Stimulated activated CD8-positive, alpha-beta memory T cell treated with anti-CD3 and anti-CD28 coated beads, Interleukin-2, amount 100 ng/mL, for 1 hour (primary cell): ENCODE measurements at regions not wholly inside any gene's neighbourhood (a gene's known extent, or its start where the extent isn't known, plus 50 kb on each side); places are given as distances from the start of the nearest gene placed in this dataset.
"Not testable (repeated sequence)": the region's sequence is repeated elsewhere in the genome, so short reads cannot be mapped to it uniquely, and the experiment has no call there.

ENCODE experiments used
- DNase-seq, 2 donors: peaks; one replicate each; pipeline ENCODE4 v3.0.0-alpha.2; 2020; ENCODE audit warnings: low read depth in 2 of 2

- DNase-seq, result no peak
Measured at GRCh38 chr4:189870511-189871234, 70.0 kb upstream of the FRG1 start.

- DNase-seq, result no peak
Measured at GRCh38 chr4:189874591-189874990, 66.1 kb upstream of the FRG1 start.

GRCh38 chr4:189881190-189881589 is 59.5 kb upstream of the FRG1 start:
- not testable (repeated sequence) for DNase-seq

GRCh38 chr4:189888407-189888806 is 52.3 kb upstream of the FRG1 start:
- not testable (repeated sequence) for DNase-seq
